GM12878 (cell line): ENCODE measurements at regions not wholly inside any gene's neighbourhood (a gene's known extent, or its start where the extent isn't known, plus 50 kb on each side); places are given as distances from the start of the nearest gene placed in this dataset.

ENCODE experiments used
- ATAC-seq: fragments of 200-7000 bp; cut with Tn5 transposase; 3 replicates; pipeline ENCODE4 v1.9.1; 2020; ENCODE audit warnings: mild to moderate bottlenecking, moderate library complexity
- BruUV-seq: library from RNA; stranded (reverse); fragments of 400-500 nt; replicated peaks from 2 replicates; lab custom pipeline; 2021; lab: Mats Ljungman, UMichigan
- CTCF ChIA-PET: fragments of 300-600 bp; sonication (Branson Sonifier 250); formaldehyde crosslinking; extraction: SDS; loops from one replicate; lab custom pipeline; 2021; ENCODE audit warnings: inconsistent platforms; lab: Yijun Ruan, JAX
- POLR2A ChIA-PET: fragments of 350-600 bp; formaldehyde crosslinking; extraction: SDS; loops from one replicate; lab custom pipeline; 2021; ENCODE audit warnings: inconsistent platforms; lab: Charles Lee
- RAD21 ChIA-PET: fragments of 300-600 bp; sonication (Branson Sonifier 250); formaldehyde crosslinking; loops from one replicate; lab custom pipeline; 2023; ENCODE audit warnings: antibody characterized with exemption; ENCODE audit not compliant: unreplicated experiment; lab: Charles Lee
- SMC1A ChIA-PET: fragments of 300-600 bp; sonication (Branson Sonifier 250); formaldehyde crosslinking; loops from one replicate; lab custom pipeline; 2023; ENCODE audit not compliant: unreplicated experiment, uncharacterized antibody; lab: Charles Lee
- DNase-seq: peaks from one replicate; pipeline ENCODE4 v3.0.0-alpha.2; 2011; ENCODE audit warnings: low read depth, low spot score
- FAIRE-seq: peaks from 3 replicates; lab custom pipeline; 2011; peaks lifted over from hg19 to GRCh38; lab: Jason Lieb, UNC
- H2AFZ ChIP-seq: 2 replicates; pipeline ENCODE4 v1.6.0; 2011; ENCODE audit warnings: low read depth, low read length, control low read depth; ENCODE audit not compliant: control insufficient read depth
- H3K27ac ChIP-seq: 2 replicates; pipeline ENCODE4 v1.5.1; 2011; ENCODE audit warnings: control low read depth; ENCODE audit not compliant: control insufficient read depth, insufficient read depth
- H3K27me3 ChIP-seq, 2 experiments: replicated peaks in 1 of 2; 2 replicates each; pipeline versions ENCODE4 v1.6.0 to v1.6.1; 2011; ENCODE audit warnings: low read length in 1 of 2; ENCODE audit not compliant: control insufficient read depth in 2 of 2, insufficient read depth in 2 of 2
- H3K36me3 ChIP-seq, 2 experiments: 2 replicates each; pipeline ENCODE4 v1.5.1; 2011; ENCODE audit warnings: low read length in 1 of 2; ENCODE audit not compliant: control insufficient read depth in 2 of 2, insufficient read depth in 2 of 2
- H3K4me1 ChIP-seq: 2 replicates; pipeline ENCODE4 v1.6.1; 2011; ENCODE audit warnings: mild to moderate bottlenecking, low read length, moderate library complexity, mixed read lengths; ENCODE audit not compliant: control insufficient read depth, insufficient read depth
- H3K4me2 ChIP-seq: 2 replicates; pipeline ENCODE4 v1.6.0; 2011; ENCODE audit warnings: control low read depth; ENCODE audit not compliant: control insufficient read depth, insufficient read depth
- H3K4me3 ChIP-seq: fragments of 200-600 bp; sonication (generic); 2 replicates; pipeline ENCODE4 v1.5.1; 2016
- H3K79me2 ChIP-seq: 2 replicates; pipeline ENCODE4 v1.6.0; 2011; ENCODE audit warnings: low read length; ENCODE audit not compliant: control insufficient read depth, insufficient read depth
- H3K9ac ChIP-seq: 2 replicates; pipeline ENCODE4 v1.8.0; 2011; ENCODE audit warnings: low read length, control low read depth, mixed read lengths; ENCODE audit not compliant: control insufficient read depth, insufficient read depth
- H3K9me3 ChIP-seq: replicated peaks from 3 replicates; pipeline ENCODE4 v1.5.1; 2011; ENCODE audit warnings: mild to moderate bottlenecking, low read length; ENCODE audit not compliant: control insufficient read depth, insufficient read depth
- H4K20me1 ChIP-seq: 2 replicates; pipeline ENCODE4 v1.6.0; 2011; ENCODE audit not compliant: control insufficient read depth, insufficient read depth
- BMI1 ChIP-seq: fragments of 450-650 bp; IDR thresholded peaks from 2 replicates; pipeline ENCODE4 v1.6.1; 2016; ENCODE audit warnings: mild to moderate bottlenecking, moderate library complexity, borderline replicate concordance
- EP300 ChIP-seq, 2 experiments: fragments of 150-350 bp in 1 of 2; IDR thresholded peaks; 2 replicates each; pipeline ENCODE4 v1.6.1; 2011 to 2012; ENCODE audit warnings: low read depth in 2 of 2, low read length in 2 of 2, borderline replicate concordance in 1 of 2, improper control_type of control experiment in 1 of 2, inconsistent platforms in 1 of 2; ENCODE audit not compliant: control insufficient read depth in 1 of 2
- MEF2B ChIP-seq: fragments of 450-650 bp; IDR thresholded peaks from 2 replicates; pipeline ENCODE4 v1.6.1; 2018; ENCODE audit warnings: mild to moderate bottlenecking, moderate library complexity; ENCODE audit not compliant: partially characterized antibody, poor library complexity, severe bottlenecking
- NBN ChIP-seq: fragments of 450-650 bp; IDR thresholded peaks from 2 replicates; pipeline ENCODE4 v1.6.1; 2016
- NRF1 ChIP-seq: conservative IDR thresholded peaks from 2 replicates; pipeline ENCODE4 v1.6.1; 2011; ENCODE audit warnings: mild to moderate bottlenecking, low read depth, low read length, improper control_type of control experiment
- SP1 ChIP-seq: IDR thresholded peaks from one replicate; pipeline ENCODE4 v1.6.1; 2011; ENCODE audit warnings: low read depth, low read length
- TCF7 ChIP-seq: IDR thresholded peaks from 2 replicates; pipeline ENCODE4 v1.6.1; 2014; ENCODE audit warnings: antibody characterized with exemption, borderline replicate concordance
- WGBS: methylation state at CpG from one replicate; pipeline ENCODE4 v1.1.6; 2016; ENCODE audit warnings: low lambda C conversion rate; ENCODE audit not compliant: insufficient replicate concordance, insufficient coverage; ENCODE audit errors: missing lambda C conversion rate; 5-methylcytosine and 5-hydroxymethylcytosine counted together
- in situ Hi-C: fragments of 300-500 bp; cut with MboI; formaldehyde crosslinking; loops from 9 replicates; pipeline ENCODE4 v1.14.3; 2018; ENCODE audit warnings: mixed read lengths
- intact Hi-C: fragments of 100-400 bp; cut with micrococcal nuclease; formaldehyde crosslinking; loops from one replicate; pipeline ENCODE4 v1.14.2; 2022; ENCODE audit not compliant: unreplicated experiment
- TF ChIP-seq, protein P1 (sequence below): IDR thresholded peaks from 2 replicates; pipeline ENCODE4 v1.6.1; 2011; ENCODE audit warnings: low read depth, mild to moderate bottlenecking, low read length, moderate library complexity, borderline replicate concordance; ENCODE audit errors: extremely low read depth
- TF ChIP-seq, protein P2 (sequence below): fragments of 450-650 bp; IDR thresholded peaks from 2 replicates; pipeline ENCODE4 v1.6.1; 2017; ENCODE audit warnings: low read depth, mild to moderate bottlenecking, moderate library complexity
- TF ChIP-seq, protein P3 (sequence below): fragments of 150-350 bp; IDR thresholded peaks from 2 replicates; pipeline ENCODE4 v1.6.1; 2016; ENCODE audit warnings: low read depth, low read length
- TF ChIP-seq, protein P4 (sequence below): fragments of 450-650 bp; IDR thresholded peaks from 2 replicates; pipeline ENCODE4 v1.6.1; 2016; ENCODE audit warnings: mild to moderate bottlenecking

DNA sequence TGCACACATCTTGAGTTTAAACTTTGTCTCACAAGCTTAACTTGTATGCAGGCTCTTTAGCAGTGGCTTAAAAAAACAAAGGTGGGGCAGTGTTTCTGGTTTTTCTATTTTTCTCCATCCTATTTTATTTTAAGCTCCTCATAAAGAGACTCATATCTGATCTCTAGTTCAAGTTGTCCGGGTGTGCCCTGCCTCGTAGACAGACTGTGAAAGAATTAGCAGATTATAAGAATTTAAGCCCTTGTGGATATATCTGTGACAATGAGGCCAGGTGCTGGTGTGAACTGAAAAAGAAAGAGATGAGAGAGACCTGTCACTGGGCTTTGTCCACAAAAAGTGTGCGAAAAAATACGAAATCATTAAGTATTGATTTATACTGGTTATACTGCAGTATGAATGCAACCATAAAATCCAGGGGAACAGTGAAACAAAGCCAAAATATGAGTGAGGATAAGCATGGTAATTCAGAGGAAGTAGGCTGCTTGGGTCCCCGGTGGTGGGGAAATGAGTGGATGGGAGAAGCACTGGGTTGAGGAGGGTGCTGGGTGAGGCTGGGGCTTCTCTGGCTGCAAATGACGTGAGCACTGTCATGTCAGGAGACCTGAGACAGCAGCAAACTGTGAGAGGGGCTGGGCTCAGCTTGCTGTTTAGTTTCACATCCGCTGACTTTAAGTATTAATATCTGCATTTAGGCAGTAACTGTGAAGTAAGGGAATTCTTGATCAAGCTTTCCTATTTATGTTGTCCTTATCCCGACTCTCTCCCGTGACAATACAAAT, 179.7 kb upstream of the ANKRD55 start:
- Histone ChIP-seq H3K9me3 (no peaks in the 10 kb centered on the region), H3K36me3 (no peaks in the 10 kb centered on the region), H3K27me3 (no peaks in the 10 kb centered on the region), H3K4me1 (peaks cover 40% of the 10 kb centered on the region), H3K4me3 (peak overlapping the region; percentile 18; the same call in 1 of the 2 replicates), H3K27ac (peak overlapping the region; percentile 79), H2AFZ (peak overlapping the region; percentile 63), H3K79me2 (no peaks in the 10 kb centered on the region), H3K4me2 (peak overlapping the region; percentile 36), H3K9ac (0 out of 2 replicates have a peak overlapping the region, but pooled peaks have one; percentile 24), H4K20me1 (no peaks in the 10 kb centered on the region)
- peak; percentile 80 for DNase-seq
- 10% methylated on average over 9 of the region's 9 CpGs for WGBS
- SMC1A ChIA-PET, result interaction anchor here (0.7 to 5.3 kb wide), 26 partner anchors 8 to 425 kb away, joined by 3 to 57 read pairs (median 4); no protein-coding TSS in a partner anchor
- intact Hi-C loops, result loop anchor here (1.0 to 5.0 kb wide), 2 partner anchors 83 to 425 kb away; no protein-coding TSS in a partner anchor
- CTCF ChIA-PET, result interaction anchor here (0.6 to 2.7 kb wide), 14 partner anchors 24 to 425 kb away, joined by 3 to 18 read pairs (median 4); no protein-coding TSS in a partner anchor
- POLR2A ChIA-PET, result interaction anchor here (0.8 to 2.2 kb wide), 3 partner anchors 83 to 415 kb away, joined by 3 to 8 read pairs (median 6); no protein-coding TSS in a partner anchor
- RAD21 ChIA-PET, result interaction anchor here (0.7 to 6.8 kb wide), 21 partner anchors 11 to 761 kb away, joined by 3 to 111 read pairs (median 4); no protein-coding TSS in a partner anchor
- ATAC-seq, result peak; percentile 91
- in situ Hi-C loops, result no loop called here
- TSS peak; percentile 71 for BruUV-seq
- peak; percentile 92 for FAIRE-seq
- TF ChIP-seq, protein P1, sequence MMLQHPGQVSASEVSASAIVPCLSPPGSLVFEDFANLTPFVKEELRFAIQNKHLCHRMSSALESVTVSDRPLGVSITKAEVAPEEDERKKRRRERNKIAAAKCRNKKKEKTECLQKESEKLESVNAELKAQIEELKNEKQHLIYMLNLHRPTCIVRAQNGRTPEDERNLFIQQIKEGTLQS, result no peak
- TF ChIP-seq BMI1, result no peak
- peak; percentile 57 for TF ChIP-seq MEF2B
- no peak for TF ChIP-seq TCF7
- TF ChIP-seq, protein P2, sequence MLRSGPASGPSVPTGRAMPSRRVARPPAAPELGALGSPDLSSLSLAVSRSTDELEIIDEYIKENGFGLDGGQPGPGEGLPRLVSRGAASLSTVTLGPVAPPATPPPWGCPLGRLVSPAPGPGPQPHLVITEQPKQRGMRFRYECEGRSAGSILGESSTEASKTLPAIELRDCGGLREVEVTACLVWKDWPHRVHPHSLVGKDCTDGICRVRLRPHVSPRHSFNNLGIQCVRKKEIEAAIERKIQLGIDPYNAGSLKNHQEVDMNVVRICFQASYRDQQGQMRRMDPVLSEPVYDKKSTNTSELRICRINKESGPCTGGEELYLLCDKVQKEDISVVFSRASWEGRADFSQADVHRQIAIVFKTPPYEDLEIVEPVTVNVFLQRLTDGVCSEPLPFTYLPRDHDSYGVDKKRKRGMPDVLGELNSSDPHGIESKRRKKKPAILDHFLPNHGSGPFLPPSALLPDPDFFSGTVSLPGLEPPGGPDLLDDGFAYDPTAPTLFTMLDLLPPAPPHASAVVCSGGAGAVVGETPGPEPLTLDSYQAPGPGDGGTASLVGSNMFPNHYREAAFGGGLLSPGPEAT, result peak; percentile 81; the same call in 1 of the 2 replicates
- peak; percentile 91 for TF ChIP-seq NBN
- TF ChIP-seq EP300 (IDR thresholded peaks at IDR 0.05; ENCODE audit: borderline replicate concordance in 1 of 2, control insufficient read depth in 1 of 2, low read depth in 2 of 2, low read length in 2 of 2), result peak; percentile 67 to 93; a peak in 3 of 4 replicates
- TF ChIP-seq, protein P3, sequence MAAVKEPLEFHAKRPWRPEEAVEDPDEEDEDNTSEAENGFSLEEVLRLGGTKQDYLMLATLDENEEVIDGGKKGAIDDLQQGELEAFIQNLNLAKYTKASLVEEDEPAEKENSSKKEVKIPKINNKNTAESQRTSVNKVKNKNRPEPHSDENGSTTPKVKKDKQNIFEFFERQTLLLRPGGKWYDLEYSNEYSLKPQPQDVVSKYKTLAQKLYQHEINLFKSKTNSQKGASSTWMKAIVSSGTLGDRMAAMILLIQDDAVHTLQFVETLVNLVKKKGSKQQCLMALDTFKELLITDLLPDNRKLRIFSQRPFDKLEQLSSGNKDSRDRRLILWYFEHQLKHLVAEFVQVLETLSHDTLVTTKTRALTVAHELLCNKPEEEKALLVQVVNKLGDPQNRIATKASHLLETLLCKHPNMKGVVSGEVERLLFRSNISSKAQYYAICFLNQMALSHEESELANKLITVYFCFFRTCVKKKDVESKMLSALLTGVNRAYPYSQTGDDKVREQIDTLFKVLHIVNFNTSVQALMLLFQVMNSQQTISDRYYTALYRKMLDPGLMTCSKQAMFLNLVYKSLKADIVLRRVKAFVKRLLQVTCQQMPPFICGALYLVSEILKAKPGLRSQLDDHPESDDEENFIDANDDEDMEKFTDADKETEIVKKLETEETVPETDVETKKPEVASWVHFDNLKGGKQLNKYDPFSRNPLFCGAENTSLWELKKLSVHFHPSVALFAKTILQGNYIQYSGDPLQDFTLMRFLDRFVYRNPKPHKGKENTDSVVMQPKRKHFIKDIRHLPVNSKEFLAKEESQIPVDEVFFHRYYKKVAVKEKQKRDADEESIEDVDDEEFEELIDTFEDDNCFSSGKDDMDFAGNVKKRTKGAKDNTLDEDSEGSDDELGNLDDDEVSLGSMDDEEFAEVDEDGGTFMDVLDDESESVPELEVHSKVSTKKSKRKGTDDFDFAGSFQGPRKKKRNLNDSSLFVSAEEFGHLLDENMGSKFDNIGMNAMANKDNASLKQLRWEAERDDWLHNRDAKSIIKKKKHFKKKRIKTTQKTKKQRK, result no peak
- TF ChIP-seq NRF1, result no peak
- TF ChIP-seq, protein P4, sequence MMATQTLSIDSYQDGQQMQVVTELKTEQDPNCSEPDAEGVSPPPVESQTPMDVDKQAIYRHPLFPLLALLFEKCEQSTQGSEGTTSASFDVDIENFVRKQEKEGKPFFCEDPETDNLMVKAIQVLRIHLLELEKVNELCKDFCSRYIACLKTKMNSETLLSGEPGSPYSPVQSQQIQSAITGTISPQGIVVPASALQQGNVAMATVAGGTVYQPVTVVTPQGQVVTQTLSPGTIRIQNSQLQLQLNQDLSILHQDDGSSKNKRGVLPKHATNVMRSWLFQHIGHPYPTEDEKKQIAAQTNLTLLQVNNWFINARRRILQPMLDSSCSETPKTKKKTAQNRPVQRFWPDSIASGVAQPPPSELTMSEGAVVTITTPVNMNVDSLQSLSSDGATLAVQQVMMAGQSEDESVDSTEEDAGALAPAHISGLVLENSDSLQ, result peak; percentile 76
- peak; percentile 39 for TF ChIP-seq SP1
